IPS-20b (cell line): ENCODE measurements at regions not wholly inside any gene's neighbourhood (a gene's known extent, or its start where the extent isn't known, plus 50 kb on each side); places are given as distances from the start of the nearest gene placed in this dataset.

Experiments used
- H3K27ac ChIP-seq: one replicate; pipeline ENCODE4 v1.5.1; 2013; ENCODE audit warnings: low read length
- H3K27me3 ChIP-seq: 2 replicates; pipeline ENCODE4 v1.6.1; 2013; ENCODE audit warnings: mild to moderate bottlenecking, low read length, inconsistent platforms; ENCODE audit not compliant: insufficient read depth
- H3K36me3 ChIP-seq: 2 replicates; pipeline ENCODE4 v1.6.1; 2013; ENCODE audit warnings: low read depth, mild to moderate bottlenecking, inconsistent platforms, low read length, moderate library complexity; ENCODE audit not compliant: insufficient read depth
- H3K4me1 ChIP-seq: 2 replicates; pipeline ENCODE4 v1.6.1; 2013; ENCODE audit warnings: mild to moderate bottlenecking, control low read depth, inconsistent platforms, low read length, moderate library complexity; ENCODE audit not compliant: insufficient read depth
- H3K4me3 ChIP-seq: 2 replicates; pipeline ENCODE4 v1.5.1; 2013; ENCODE audit warnings: mild to moderate bottlenecking, low read length, inconsistent platforms
- H3K9ac ChIP-seq: 2 replicates; pipeline ENCODE4 v1.6.1; 2013; ENCODE audit warnings: low read depth, mild to moderate bottlenecking, inconsistent platforms, low read length, moderate library complexity
- H3K9me3 ChIP-seq: 2 replicates; pipeline ENCODE4 v1.6.1; 2013; ENCODE audit warnings: mild to moderate bottlenecking, low read depth, low read length, inconsistent platforms; ENCODE audit not compliant: insufficient read depth

GRCh38 chr11:70790671-70791300 lies 392.5 kb downstream of the CTTN start:
- H3K4me3 ChIP-seq = no peak overlapping the region
- H3K9me3 ChIP-seq = peaks cover 21% of the 10 kb centered on the region
- H3K27me3 ChIP-seq = no peaks in the 10 kb centered on the region
- no peaks in the 10 kb centered on the region for H3K4me1 ChIP-seq
- no peak overlapping the region for H3K27ac ChIP-seq
- H3K9ac ChIP-seq = no peak overlapping the region
- peaks cover 7% of the 10 kb centered on the region; the same call in 1 of the 2 replicates for H3K36me3 ChIP-seq

GRCh38 chr11:70796648-70797227 lies 398.4 kb downstream of the CTTN start:
- H3K36me3 ChIP-seq = peaks cover 12% of the 10 kb centered on the region; the same call in 1 of the 2 replicates
- no peak overlapping the region for H3K9ac ChIP-seq
- H3K9me3 ChIP-seq = peaks cover 21% of the 10 kb centered on the region
- H3K4me3 ChIP-seq = no peak overlapping the region
- no peaks in the 10 kb centered on the region for H3K27me3 ChIP-seq
- H3K4me1 ChIP-seq = no peaks in the 10 kb centered on the region
- H3K27ac ChIP-seq = no peak overlapping the region

- H3K27me3 ChIP-seq = no peaks in the 10 kb centered on the region
- peaks cover 9% of the 10 kb centered on the region for H3K9me3 ChIP-seq
- H3K27ac ChIP-seq = no peak overlapping the region
- H3K36me3 ChIP-seq = peaks cover 12% of the 10 kb centered on the region; the same call in 1 of the 2 replicates
- no peak overlapping the region for H3K4me3 ChIP-seq
- no peak overlapping the region for H3K9ac ChIP-seq
- no peaks in the 10 kb centered on the region for H3K4me1 ChIP-seq
These were observed 400.0 kb downstream of the CTTN start for GRCh38 chr11:70798296-70798695.

GRCh38 chr11:70799386-70799785 lies 401.1 kb downstream of the CTTN start:
- Histone ChIP-seq H3K9ac (no peak overlapping the region), H3K27me3 (no peaks in the 10 kb centered on the region), H3K9me3 (peaks cover 3% of the 10 kb centered on the region), H3K4me1 (no peaks in the 10 kb centered on the region), H3K4me3 (no peak overlapping the region), H3K36me3 (peaks cover 12% of the 10 kb centered on the region; the same call in 1 of the 2 replicates), H3K27ac (no peak overlapping the region)

GRCh38 chr11:70802185-70802584 lies 403.9 kb downstream of the CTTN start:
- Histone ChIP-seq H3K27ac (no peak overlapping the region), H3K9ac (no peak overlapping the region), H3K36me3 (peaks cover 8% of the 10 kb centered on the region; the same call in 1 of the 2 replicates), H3K4me3 (no peak overlapping the region), H3K27me3 (no peaks in the 10 kb centered on the region), H3K4me1 (no peaks in the 10 kb centered on the region), H3K9me3 (no peaks in the 10 kb centered on the region)

- Histone ChIP-seq H3K36me3 (no peaks in the 10 kb centered on the region), H3K27ac (no peak overlapping the region), H3K4me3 (no peak overlapping the region), H3K4me1 (no peaks in the 10 kb centered on the region), H3K9me3 (no peaks in the 10 kb centered on the region), H3K9ac (no peak overlapping the region), H3K27me3 (no peaks in the 10 kb centered on the region)
These were observed 406.0 kb downstream of the CTTN start for GRCh38 chr11:70804139-70804837.

GRCh38 chr11:70805243-70805642 lies 406.9 kb downstream of the CTTN start:
- Histone ChIP-seq H3K9me3 (no peaks in the 10 kb centered on the region), H3K9ac (no peak overlapping the region), H3K27ac (no peak overlapping the region)

GRCh38 chr11:70805971-70806370 lies 407.6 kb downstream of the CTTN start:
- no peaks in the 10 kb centered on the region for H3K4me1 ChIP-seq
- H3K9ac ChIP-seq = no peak overlapping the region
- H3K36me3 ChIP-seq = no peaks in the 10 kb centered on the region
- no peaks in the 10 kb centered on the region for H3K27me3 ChIP-seq
- H3K27ac ChIP-seq = no peak overlapping the region
- no peak overlapping the region for H3K4me3 ChIP-seq
- no peaks in the 10 kb centered on the region for H3K9me3 ChIP-seq

More at GRCh38 chr11:70805243-70805642, 406.9 kb downstream of the CTTN start:
- Histone ChIP-seq H3K27me3 (no peaks in the 10 kb centered on the region), H3K4me1 (no peaks in the 10 kb centered on the region), H3K36me3 (no peaks in the 10 kb centered on the region), H3K4me3 (no peak overlapping the region)

- Histone ChIP-seq H3K27me3 (no peaks in the 10 kb centered on the region), H3K9me3 (no peaks in the 10 kb centered on the region), H3K4me3 (no peak overlapping the region), H3K36me3 (no peaks in the 10 kb centered on the region), H3K9ac (no peak overlapping the region), H3K27ac (no peak overlapping the region), H3K4me1 (no peaks in the 10 kb centered on the region)
These were observed 408.3 kb downstream of the CTTN start for GRCh38 chr11:70806461-70807194.

- Histone ChIP-seq H3K4me3 (no peak overlapping the region), H3K27ac (no peak overlapping the region), H3K4me1 (no peaks in the 10 kb centered on the region), H3K9ac (no peak overlapping the region), H3K36me3 (no peaks in the 10 kb centered on the region), H3K27me3 (no peaks in the 10 kb centered on the region), H3K9me3 (no peaks in the 10 kb centered on the region)
These were observed 408.8 kb downstream of the CTTN start for GRCh38 chr11:70807195-70807543.

GRCh38 chr11:70808686-70809375 lies 410.5 kb downstream of the CTTN start:
- Histone ChIP-seq H3K4me3 (no peak overlapping the region), H3K9ac (no peak overlapping the region), H3K27ac (no peak overlapping the region), H3K36me3 (no peaks in the 10 kb centered on the region), H3K4me1 (no peaks in the 10 kb centered on the region), H3K27me3 (no peaks in the 10 kb centered on the region), H3K9me3 (no peaks in the 10 kb centered on the region)
